NB4 (cell line): ENCODE measurements at regions not wholly inside any gene's neighbourhood (a gene's known extent, or its start where the extent isn't known, plus 50 kb on each side); places are given as distances from the start of the nearest gene placed in this dataset.

Experiments used
- MAX ChIP-seq: IDR thresholded peaks from 2 replicates; pipeline ENCODE4 v1.6.1; 2011; ENCODE audit warnings: low read depth, low read length
- MYC ChIP-seq: IDR thresholded peaks from 2 replicates; pipeline ENCODE4 v1.6.1; 2011; ENCODE audit warnings: low read depth, low read length
- POLR2A ChIP-seq: IDR thresholded peaks from 2 replicates; pipeline ENCODE4 v1.6.1; 2011; ENCODE audit warnings: mild to moderate bottlenecking; ENCODE audit not compliant: insufficient read length; ENCODE audit errors: extremely low read depth
- TF ChIP-seq, protein P1 (sequence below): IDR thresholded peaks from one replicate; pipeline ENCODE4 v1.5.1; 2012; ENCODE audit warnings: low read depth, low read length

- TF ChIP-seq, protein P1, sequence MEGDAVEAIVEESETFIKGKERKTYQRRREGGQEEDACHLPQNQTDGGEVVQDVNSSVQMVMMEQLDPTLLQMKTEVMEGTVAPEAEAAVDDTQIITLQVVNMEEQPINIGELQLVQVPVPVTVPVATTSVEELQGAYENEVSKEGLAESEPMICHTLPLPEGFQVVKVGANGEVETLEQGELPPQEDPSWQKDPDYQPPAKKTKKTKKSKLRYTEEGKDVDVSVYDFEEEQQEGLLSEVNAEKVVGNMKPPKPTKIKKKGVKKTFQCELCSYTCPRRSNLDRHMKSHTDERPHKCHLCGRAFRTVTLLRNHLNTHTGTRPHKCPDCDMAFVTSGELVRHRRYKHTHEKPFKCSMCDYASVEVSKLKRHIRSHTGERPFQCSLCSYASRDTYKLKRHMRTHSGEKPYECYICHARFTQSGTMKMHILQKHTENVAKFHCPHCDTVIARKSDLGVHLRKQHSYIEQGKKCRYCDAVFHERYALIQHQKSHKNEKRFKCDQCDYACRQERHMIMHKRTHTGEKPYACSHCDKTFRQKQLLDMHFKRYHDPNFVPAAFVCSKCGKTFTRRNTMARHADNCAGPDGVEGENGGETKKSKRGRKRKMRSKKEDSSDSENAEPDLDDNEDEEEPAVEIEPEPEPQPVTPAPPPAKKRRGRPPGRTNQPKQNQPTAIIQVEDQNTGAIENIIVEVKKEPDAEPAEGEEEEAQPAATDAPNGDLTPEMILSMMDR = no peak
- no peak for TF ChIP-seq POLR2A
- no peak for TF ChIP-seq MAX
- no peak for TF ChIP-seq MYC
These were observed 62.2 kb upstream of the GPM6A start for GRCh38 chr4:175874306-175874705.
